Glutamatergic neuron (in vitro differentiated cells): ENCODE measurements at regions not wholly inside any gene's neighbourhood (a gene's known extent, or its start where the extent isn't known, plus 50 kb on each side); places are given as distances from the start of the nearest gene placed in this dataset.

ENCODE experiments used
- DNase-seq: peaks from one replicate; pipeline ENCODE4 v3.0.0; 2022
- H3K27ac Mint-ChIP-seq: one replicate; pipeline ENCODE4 v1.8.0; 2020; ENCODE audit warnings: mild to moderate bottlenecking, mixed read lengths, inconsistent platforms; ENCODE audit not compliant: unreplicated experiment
- H3K27me3 Mint-ChIP-seq: one replicate; pipeline ENCODE4 v1.8.0; 2020; ENCODE audit warnings: mild to moderate bottlenecking, moderate library complexity, mixed read lengths, inconsistent platforms; ENCODE audit not compliant: unreplicated experiment
- H3K36me3 Mint-ChIP-seq: one replicate; pipeline ENCODE4 v1.8.0; 2020; ENCODE audit warnings: mild to moderate bottlenecking, mixed read lengths, inconsistent platforms; ENCODE audit not compliant: unreplicated experiment
- H3K4me1 Mint-ChIP-seq: one replicate; pipeline ENCODE4 v1.8.0; 2020; ENCODE audit warnings: mild to moderate bottlenecking, low read depth, mixed read lengths, inconsistent platforms; ENCODE audit not compliant: unreplicated experiment
- H3K4me3 Mint-ChIP-seq: one replicate; pipeline ENCODE4 v1.8.0; 2020; ENCODE audit warnings: mild to moderate bottlenecking, mixed read lengths, inconsistent platforms; ENCODE audit not compliant: unreplicated experiment
- H3K9me3 Mint-ChIP-seq: one replicate; pipeline ENCODE4 v1.8.0; 2020; ENCODE audit warnings: mild to moderate bottlenecking, moderate library complexity, mixed read lengths, inconsistent platforms; ENCODE audit not compliant: unreplicated experiment
- CTCF ChIP-seq: fragments of 200-600 bp; sonication (generic); IDR thresholded peaks from one replicate; pipeline ENCODE4 v1.5.0; 2021; ENCODE audit not compliant: partially characterized antibody, unreplicated experiment

DNA sequence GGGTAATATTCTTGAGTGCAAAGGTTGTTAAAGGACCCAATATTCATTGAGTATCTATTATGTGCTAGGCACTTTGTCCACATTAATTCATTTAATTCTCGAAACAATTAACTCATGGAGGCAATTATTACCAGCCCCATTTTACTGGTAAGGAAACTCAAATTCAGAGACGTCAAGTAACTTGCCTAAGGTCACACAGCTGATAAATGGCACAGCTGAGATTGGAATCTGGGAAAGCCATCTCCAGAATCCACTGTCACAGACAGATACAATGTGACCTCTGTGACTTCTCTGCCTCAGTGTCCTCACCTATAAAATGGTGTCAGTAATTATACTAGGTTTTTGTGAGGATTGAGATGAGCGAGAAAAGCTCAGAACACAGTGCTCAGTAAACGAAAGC, 320.8 kb upstream of the ZFHX3 start:
- no peak for TF ChIP-seq CTCF
- Mint-ChIP-seq H3K27ac (no peak overlapping the region), H3K9me3 (peaks cover 2% of the 10 kb centered on the region), H3K4me1 (peaks cover 1% of the 10 kb centered on the region), H3K27me3 (no peaks in the 10 kb centered on the region), H3K36me3 (no peaks in the 10 kb centered on the region), H3K4me3 (no peak overlapping the region)
- no peak for DNase-seq

DNA sequence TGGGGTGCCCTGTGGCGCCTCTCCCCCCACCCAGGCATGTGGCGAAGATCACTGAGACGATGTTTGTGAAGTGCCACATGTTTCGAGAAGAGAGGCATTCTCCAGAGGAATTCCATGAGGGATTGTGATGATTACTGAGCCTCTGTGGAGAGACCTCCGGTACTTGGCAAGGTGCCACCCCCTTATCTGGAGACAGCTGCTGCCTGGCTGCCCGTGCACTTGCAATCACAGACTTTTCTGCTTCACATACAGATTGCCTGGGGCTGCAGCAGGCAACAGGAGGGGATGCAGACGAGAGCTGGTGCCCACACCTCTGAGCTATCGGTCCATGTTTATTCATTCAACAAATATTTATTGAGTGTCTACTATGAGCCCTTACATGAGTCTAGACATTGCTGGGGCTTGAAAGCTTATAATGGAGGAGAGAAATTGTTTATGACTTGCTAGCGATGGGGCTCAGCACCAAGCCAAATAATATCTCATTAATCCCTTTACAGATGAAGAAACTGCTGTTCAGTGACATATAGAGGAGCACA, 317.2 kb upstream of the ZFHX3 start:
- Mint-ChIP-seq H3K4me1 (peaks cover 1% of the 10 kb centered on the region), H3K27ac (no peak overlapping the region), H3K4me3 (no peak overlapping the region), H3K9me3 (no peaks in the 10 kb centered on the region), H3K36me3 (no peaks in the 10 kb centered on the region), H3K27me3 (no peaks in the 10 kb centered on the region)
- DNase-seq = peak; percentile 37
- no peak for TF ChIP-seq CTCF

DNA sequence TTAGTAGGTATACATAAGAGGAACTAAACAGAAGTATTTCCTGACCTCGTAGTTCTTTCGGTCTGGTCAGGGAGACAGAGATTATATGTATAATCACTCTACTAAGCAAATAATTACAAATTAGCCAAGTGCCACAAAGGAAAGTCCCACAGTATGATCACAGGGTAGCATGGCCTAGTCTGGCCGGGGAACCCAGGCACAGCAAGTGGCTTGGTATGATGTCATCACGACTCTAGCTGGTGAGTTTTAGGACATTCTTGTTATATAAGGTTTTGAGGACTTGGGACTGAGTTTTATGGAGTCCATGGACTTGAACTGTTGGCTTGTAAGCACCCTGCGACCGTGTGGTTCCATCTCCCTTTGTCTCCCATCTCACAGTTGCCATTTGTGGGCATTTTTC, 316.5 kb upstream of the ZFHX3 start:
- no peaks in the 10 kb centered on the region for H3K9me3 Mint-ChIP-seq
- no peak overlapping the region for H3K27ac Mint-ChIP-seq
- no peak for TF ChIP-seq CTCF
- no peaks in the 10 kb centered on the region for H3K36me3 Mint-ChIP-seq
- peaks cover 1% of the 10 kb centered on the region for H3K4me1 Mint-ChIP-seq
- no peaks in the 10 kb centered on the region for H3K27me3 Mint-ChIP-seq
- no peak overlapping the region for H3K4me3 Mint-ChIP-seq
- DNase-seq = no peak

DNA sequence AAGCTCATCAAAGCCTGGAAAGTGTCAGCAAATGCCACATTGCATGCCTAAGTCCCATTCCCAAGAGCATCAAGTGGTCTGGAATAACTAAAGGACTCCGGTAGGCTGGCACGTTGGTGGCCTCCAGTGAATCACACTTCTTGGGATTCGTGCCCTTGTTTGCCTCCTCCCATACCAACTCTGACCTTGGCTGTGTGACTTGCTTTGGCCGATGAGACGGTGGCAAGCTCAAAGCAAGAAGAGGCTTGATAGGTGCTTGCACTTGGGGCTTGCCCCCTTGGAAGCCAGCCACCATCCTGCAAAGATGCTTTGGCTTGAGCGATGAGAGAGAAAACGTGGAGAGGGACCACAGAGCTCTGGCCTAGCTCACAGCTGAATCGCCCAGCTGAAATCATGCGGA, 313.1 kb upstream of the ZFHX3 start:
- Mint-ChIP-seq H3K27ac (no peak overlapping the region), H3K4me3 (no peak overlapping the region), H3K9me3 (no peaks in the 10 kb centered on the region), H3K27me3 (no peaks in the 10 kb centered on the region), H3K4me1 (peaks cover 1% of the 10 kb centered on the region), H3K36me3 (peaks cover 5% of the 10 kb centered on the region)
- DNase-seq = no peak
- TF ChIP-seq CTCF = no peak

- H3K9me3 Mint-ChIP-seq = no peaks in the 10 kb centered on the region
- H3K4me3 Mint-ChIP-seq = no peak overlapping the region
- TF ChIP-seq CTCF = no peak
- DNase-seq = no peak
- H3K27ac Mint-ChIP-seq = no peak overlapping the region
- peaks cover 1% of the 10 kb centered on the region for H3K27me3 Mint-ChIP-seq
- no peaks in the 10 kb centered on the region for H3K4me1 Mint-ChIP-seq
- peaks cover 5% of the 10 kb centered on the region for H3K36me3 Mint-ChIP-seq
Measured at GRCh38 chr16:73356401-73357079, 308.6 kb upstream of the ZFHX3 start.
